DMS153 treated with DMSO at 0.1 percent for 48 hours (cell line): ENCODE measurements at regions not wholly inside any gene's neighbourhood (a gene's known extent, or its start where the extent isn't known, plus 50 kb on each side); places are given as distances from the start of the nearest gene placed in this dataset.

Experiments
- DNase-seq: peaks from one replicate; lab custom pipeline; 2025; ENCODE audit not compliant: unreplicated experiment; lab: John Stamatoyannopoulos, UW

GRCh38 chr6:2384528-2384927, 139.1 kb upstream of the GMDS start:
- no peak for DNase-seq

- DNase-seq = no peak
Observed at GRCh38 chr6:2381872-2382661, 136.7 kb upstream of the GMDS start.

GRCh38 chr6:2378891-2379652, 133.7 kb upstream of the GMDS start:
- DNase-seq = no peak

- peak; percentile 1 for DNase-seq
Observed at GRCh38 chr6:2378046-2378657, 132.7 kb upstream of the GMDS start.

GRCh38 chr6:2376429-2377355, 131.3 kb upstream of the GMDS start:
- peak; percentile 10 for DNase-seq

- no peak for DNase-seq
Observed at GRCh38 chr6:2375443-2375842, 130.0 kb upstream of the GMDS start.

- no peak for DNase-seq
Observed at GRCh38 chr6:2369606-2370005, 124.2 kb upstream of the GMDS start.

GRCh38 chr6:2363211-2363610, 117.8 kb upstream of the GMDS start:
- no peak for DNase-seq

- no peak for DNase-seq
Observed at GRCh38 chr6:2361195-2361594, 115.8 kb upstream of the GMDS start.

GRCh38 chr6:2360716-2361115, 115.3 kb upstream of the GMDS start:
- DNase-seq = no peak

GRCh38 chr6:2360126-2360525, 114.7 kb upstream of the GMDS start:
- DNase-seq = no peak

- no peak for DNase-seq
Observed at GRCh38 chr6:2355150-2355549, 109.7 kb upstream of the GMDS start.

- no peak for DNase-seq
Observed at GRCh38 chr6:2354138-2354491, 108.7 kb upstream of the GMDS start.

GRCh38 chr6:2353412-2354137, 108.2 kb upstream of the GMDS start:
- no peak for DNase-seq

- DNase-seq = no peak
Observed at GRCh38 chr6:2351807-2352431, 106.5 kb upstream of the GMDS start.

- DNase-seq = no peak
Observed at GRCh38 chr6:2351090-2351489, 105.7 kb upstream of the GMDS start.

GRCh38 chr6:2346078-2346477, 100.7 kb upstream of the GMDS start:
- DNase-seq = no peak

GRCh38 chr6:2344319-2344905, 99.0 kb upstream of the GMDS start:
- DNase-seq = no peak

GRCh38 chr6:2327591-2327990, 82.2 kb upstream of the GMDS start:
- no peak for DNase-seq
